Fibroblast of pulmonary artery (primary cell): ENCODE measurements at regions not wholly inside any gene's neighbourhood (a gene's known extent, or its start where the extent isn't known, plus 50 kb on each side); places are given as distances from the start of the nearest gene placed in this dataset.
"Not testable (repeated sequence)": the region's sequence is repeated elsewhere in the genome, so short reads cannot be mapped to it uniquely, and the experiment has no call there.

Experiments used
- DNase-seq: peaks from one replicate; pipeline ENCODE4 v3.0.0-alpha.2; 2010; ENCODE audit warnings: low read depth
- H3K4me3 ChIP-seq: replicated peaks from 2 replicates; pipeline ENCODE4 v1.5.1; 2011; ENCODE audit warnings: low read depth, mild to moderate bottlenecking, control low read depth, low read length, moderate library complexity
- TF ChIP-seq, protein P1 (sequence below): IDR thresholded peaks from 2 replicates; pipeline ENCODE4 v1.5.1; 2011; ENCODE audit warnings: mild to moderate bottlenecking, control low read depth, low read length, inconsistent platforms; ENCODE audit errors: missing control alignments

GRCh38 chr5:12959713-12960112, 984.8 kb downstream of the DNAH5 start:
- DNase-seq = no peak
- TF ChIP-seq, protein P1, sequence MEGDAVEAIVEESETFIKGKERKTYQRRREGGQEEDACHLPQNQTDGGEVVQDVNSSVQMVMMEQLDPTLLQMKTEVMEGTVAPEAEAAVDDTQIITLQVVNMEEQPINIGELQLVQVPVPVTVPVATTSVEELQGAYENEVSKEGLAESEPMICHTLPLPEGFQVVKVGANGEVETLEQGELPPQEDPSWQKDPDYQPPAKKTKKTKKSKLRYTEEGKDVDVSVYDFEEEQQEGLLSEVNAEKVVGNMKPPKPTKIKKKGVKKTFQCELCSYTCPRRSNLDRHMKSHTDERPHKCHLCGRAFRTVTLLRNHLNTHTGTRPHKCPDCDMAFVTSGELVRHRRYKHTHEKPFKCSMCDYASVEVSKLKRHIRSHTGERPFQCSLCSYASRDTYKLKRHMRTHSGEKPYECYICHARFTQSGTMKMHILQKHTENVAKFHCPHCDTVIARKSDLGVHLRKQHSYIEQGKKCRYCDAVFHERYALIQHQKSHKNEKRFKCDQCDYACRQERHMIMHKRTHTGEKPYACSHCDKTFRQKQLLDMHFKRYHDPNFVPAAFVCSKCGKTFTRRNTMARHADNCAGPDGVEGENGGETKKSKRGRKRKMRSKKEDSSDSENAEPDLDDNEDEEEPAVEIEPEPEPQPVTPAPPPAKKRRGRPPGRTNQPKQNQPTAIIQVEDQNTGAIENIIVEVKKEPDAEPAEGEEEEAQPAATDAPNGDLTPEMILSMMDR = no peak
- no peak overlapping the region for H3K4me3 ChIP-seq

GRCh38 chr5:12952409-12952808, 992.1 kb downstream of the DNAH5 start:
- TF ChIP-seq, protein P1 = no peak
- no peak overlapping the region for H3K4me3 ChIP-seq
- DNase-seq = no peak

GRCh38 chr5:12951846-12952245, 992.6 kb downstream of the DNAH5 start:
- H3K4me3 ChIP-seq = no peak overlapping the region
- no peak for DNase-seq
- TF ChIP-seq, protein P1 = no peak

GRCh38 chr5:12947379-12947778, 997.1 kb downstream of the DNAH5 start:
- no peak overlapping the region for H3K4me3 ChIP-seq
- DNase-seq = no peak
- TF ChIP-seq, protein P1 = no peak

DNA sequence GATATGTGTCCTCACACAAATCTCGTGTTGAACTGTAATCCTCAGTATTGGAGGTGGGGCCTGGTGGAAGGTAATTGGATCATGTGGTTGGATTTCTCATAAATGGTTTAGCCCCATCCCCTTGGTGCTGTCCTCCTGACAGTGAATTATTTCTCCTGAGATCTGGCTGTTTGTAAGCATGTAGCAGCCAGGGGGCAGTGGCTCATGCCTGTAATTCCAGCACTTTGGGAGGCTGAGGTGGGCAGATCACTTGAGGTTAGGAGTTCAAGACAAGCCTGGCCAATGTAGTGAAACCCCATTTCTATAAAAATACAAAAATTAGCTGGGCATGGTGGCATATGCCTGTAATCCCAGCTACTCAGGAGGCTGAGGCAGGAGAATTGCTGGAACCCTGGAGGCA, 999.0 kb downstream of the DNAH5 start:
- not testable (repeated sequence) for H3K4me3 ChIP-seq, DNase-seq

DNA sequence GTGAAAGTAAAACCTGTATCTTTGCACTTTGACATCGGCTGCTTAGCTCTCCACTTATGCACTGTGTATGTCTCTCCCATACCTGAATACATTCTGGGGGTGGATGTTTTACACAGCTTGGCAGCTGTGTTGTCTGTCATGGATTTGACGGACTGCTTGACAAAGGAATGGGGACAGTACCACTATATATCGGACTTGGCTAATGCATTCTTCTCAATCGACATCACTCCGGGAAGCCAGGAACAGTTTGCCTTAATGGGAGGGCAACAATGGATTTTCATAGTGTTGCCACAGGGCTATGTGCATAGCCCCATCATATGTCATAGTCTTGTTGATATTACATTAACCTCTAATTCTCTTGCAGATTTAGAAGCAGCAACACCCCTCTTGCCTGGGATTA, 1008.3 kb downstream of the DNAH5 start:
- DNase-seq = no peak
- TF ChIP-seq, protein P1 = no peak
- no peak overlapping the region for H3K4me3 ChIP-seq

DNA sequence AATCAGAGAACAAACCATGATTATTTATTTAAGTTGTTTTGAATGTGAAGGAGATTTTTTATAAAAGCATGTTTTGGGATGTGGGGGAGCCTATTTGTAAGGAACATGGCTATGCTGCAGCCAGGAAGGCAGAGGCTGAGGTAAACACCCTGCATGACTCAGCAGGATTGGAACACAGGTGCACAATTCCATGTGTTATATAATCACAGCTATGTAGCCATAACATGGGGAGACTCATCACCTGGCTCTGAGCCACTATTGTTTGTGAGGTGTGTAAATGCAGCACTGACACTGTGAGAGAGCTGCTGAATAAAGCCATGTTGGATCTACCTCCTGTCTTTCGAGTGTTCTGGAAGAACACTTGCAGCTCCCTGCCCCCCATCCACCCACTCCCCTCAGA, 1009.8 kb downstream of the DNAH5 start:
- no peak overlapping the region for H3K4me3 ChIP-seq
- DNase-seq = no peak
- TF ChIP-seq, protein P1 = no peak

DNA sequence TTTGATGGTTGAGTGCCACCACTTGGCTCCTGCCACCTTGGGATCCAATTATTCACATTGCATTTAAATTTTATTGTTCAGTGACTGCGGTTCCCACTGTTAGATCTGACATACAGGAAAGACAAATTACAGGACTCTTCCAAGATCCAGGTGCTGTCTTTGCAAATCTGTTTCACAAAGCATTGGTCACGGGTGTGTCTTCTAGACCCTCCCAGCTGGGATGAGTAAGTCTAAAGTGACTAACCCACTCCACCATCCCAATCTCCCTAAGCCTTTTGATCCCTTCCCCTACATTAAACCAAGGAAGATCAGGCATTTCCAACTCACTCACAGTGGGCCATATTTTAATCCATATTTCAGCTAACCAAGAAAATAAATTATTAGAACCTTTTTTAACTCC, 1016.3 kb upstream of the CTNND2 start:
- no peak for DNase-seq
- no peak overlapping the region for H3K4me3 ChIP-seq
- TF ChIP-seq, protein P1 = no peak
